HL-60 (cell line): ENCODE measurements at regions not wholly inside any gene's neighbourhood (a gene's known extent, or its start where the extent isn't known, plus 50 kb on each side); places are given as distances from the start of the nearest gene placed in this dataset.

Source experiments
- DNase-seq, 2 experiments: peaks; one replicate each; pipeline ENCODE4 v3.0.0-alpha.2; 2010 to 2020; ENCODE audit warnings: low read depth in 1 of 2, low spot score in 1 of 2
- H3K27ac ChIP-seq: fragments of 250-450 bp; sonication (Bioruptor Pico); replicated peaks from 2 replicates; pipeline ENCODE4 v1.5.1; 2020; ENCODE audit warnings: mild to moderate bottlenecking, moderate library complexity
- H3K27me3 ChIP-seq: fragments of 250-450 bp; sonication (Bioruptor Pico); 2 replicates; pipeline ENCODE4 v1.5.1; 2021; ENCODE audit warnings: mild to moderate bottlenecking, moderate library complexity; ENCODE audit not compliant: insufficient read depth, poor library complexity, severe bottlenecking
- H3K4me3 ChIP-seq: replicated peaks from 2 replicates; pipeline ENCODE4 v1.5.1; 2011; ENCODE audit warnings: mild to moderate bottlenecking, control low read depth, low read length; ENCODE audit not compliant: insufficient read depth
- CTCF ChIP-seq: IDR thresholded peaks from one replicate; pipeline ENCODE4 v1.5.1; 2011; ENCODE audit warnings: low read length, control low read depth, inconsistent platforms; ENCODE audit not compliant: insufficient read depth
- GABPA ChIP-seq: IDR thresholded peaks from 2 replicates; pipeline ENCODE4 v1.6.1; 2012; ENCODE audit warnings: low read depth
- POLR2AphosphoS5 ChIP-seq: IDR thresholded peaks from 2 replicates; pipeline ENCODE4 v1.6.1; 2012; ENCODE audit warnings: low read depth
- REST ChIP-seq: IDR thresholded peaks from 2 replicates; pipeline ENCODE4 v1.6.1; 2012; ENCODE audit warnings: low read depth; ENCODE audit not compliant: insufficient replicate concordance
- SPI1 ChIP-seq: IDR thresholded peaks from 2 replicates; pipeline ENCODE4 v1.6.1; 2012; ENCODE audit warnings: low read depth, mild to moderate bottlenecking, borderline replicate concordance

- Histone ChIP-seq H3K27ac (no peak overlapping the region), H3K27me3 (no peaks in the 10 kb centered on the region), H3K4me3 (no peak overlapping the region)
- DNase-seq = no peak
- TF ChIP-seq SPI1 (no peak), REST (no peak), GABPA (no peak), POLR2AphosphoS5 (no peak), CTCF (no peak)
Measured at GRCh38 chr14:42872786-42873185, 1266.1 kb downstream of the LRFN5 start.

- TF ChIP-seq REST (no peak), CTCF (no peak), POLR2AphosphoS5 (no peak), GABPA (no peak), SPI1 (no peak)
- no peak for DNase-seq
- H3K27me3 ChIP-seq = no peaks in the 10 kb centered on the region
- H3K4me3 ChIP-seq = no peak overlapping the region
- H3K27ac ChIP-seq = no peak overlapping the region
Measured at GRCh38 chr14:42869681-42870080, 1263.0 kb downstream of the LRFN5 start.

- DNase-seq = no peak
- Histone ChIP-seq H3K27ac (no peak overlapping the region), H3K4me3 (no peak overlapping the region), H3K27me3 (no peaks in the 10 kb centered on the region)
- no peak for TF ChIP-seq SPI1
- no peak for TF ChIP-seq GABPA
- no peak for TF ChIP-seq POLR2AphosphoS5
- no peak for TF ChIP-seq REST
- TF ChIP-seq CTCF = no peak
Measured at GRCh38 chr14:42862114-42862513, 1255.4 kb downstream of the LRFN5 start.
